Lower lobe of right lung (tissue), 2 donors: ENCODE measurements at regions not wholly inside any gene's neighbourhood (a gene's known extent, or its start where the extent isn't known, plus 50 kb on each side); places are given as distances from the start of the nearest gene placed in this dataset.
"Not testable (repeated sequence)": the region's sequence is repeated elsewhere in the genome, so short reads cannot be mapped to it uniquely, and the experiment has no call there.

Experiments
- ATAC-seq, 2 donors: fragments of 200-7000 bp; cut with Tn5 transposase; one replicate each; pipeline ENCODE4 v1.9.1; 2020 to 2022; ENCODE audit warnings: mild to moderate bottlenecking in 2 of 2, moderate library complexity in 2 of 2
- DNase-seq: peaks from one replicate; pipeline ENCODE4 v3.0.0-alpha.2; 2020
- H3K27ac ChIP-seq: fragments of 200-600 bp; one replicate; pipeline ENCODE4 v1.8.0; 2022
- H3K27me3 ChIP-seq: fragments of 200-600 bp; one replicate; pipeline ENCODE4 v1.8.0; 2022; ENCODE audit warnings: low read depth
- H3K36me3 ChIP-seq: fragments of 200-600 bp; one replicate; pipeline ENCODE4 v1.8.0; 2022; ENCODE audit warnings: mild to moderate bottlenecking
- H3K4me1 ChIP-seq: fragments of 200-600 bp; one replicate; pipeline ENCODE4 v1.8.0; 2022
- H3K4me3 ChIP-seq: fragments of 200-600 bp; one replicate; pipeline ENCODE4 v1.8.0; 2022; ENCODE audit warnings: mild to moderate bottlenecking
- H3K9me3 ChIP-seq: fragments of 200-600 bp; one replicate; pipeline ENCODE4 v1.8.0; 2022
- intact Hi-C: fragments of 100-400 bp; cut with DNase I; formaldehyde crosslinking; loops from one replicate; pipeline ENCODE4 v1.11.0; 2022
- TF ChIP-seq, protein P1 (sequence below): fragments of 200-600 bp; IDR thresholded peaks from one replicate; pipeline ENCODE4 v1.8.0; 2022; ENCODE audit warnings: antibody characterized with exemption, mild to moderate bottlenecking
- donor health status: DM: no; HTN: yes; CAD: no; lungs with severe emphysema.

- H3K4me1 ChIP-seq = no peaks in the 10 kb centered on the region
- no peak for ATAC-seq
- no peaks in the 10 kb centered on the region for H3K9me3 ChIP-seq
- no peaks in the 10 kb centered on the region for H3K27me3 ChIP-seq
- TF ChIP-seq, protein P1, sequence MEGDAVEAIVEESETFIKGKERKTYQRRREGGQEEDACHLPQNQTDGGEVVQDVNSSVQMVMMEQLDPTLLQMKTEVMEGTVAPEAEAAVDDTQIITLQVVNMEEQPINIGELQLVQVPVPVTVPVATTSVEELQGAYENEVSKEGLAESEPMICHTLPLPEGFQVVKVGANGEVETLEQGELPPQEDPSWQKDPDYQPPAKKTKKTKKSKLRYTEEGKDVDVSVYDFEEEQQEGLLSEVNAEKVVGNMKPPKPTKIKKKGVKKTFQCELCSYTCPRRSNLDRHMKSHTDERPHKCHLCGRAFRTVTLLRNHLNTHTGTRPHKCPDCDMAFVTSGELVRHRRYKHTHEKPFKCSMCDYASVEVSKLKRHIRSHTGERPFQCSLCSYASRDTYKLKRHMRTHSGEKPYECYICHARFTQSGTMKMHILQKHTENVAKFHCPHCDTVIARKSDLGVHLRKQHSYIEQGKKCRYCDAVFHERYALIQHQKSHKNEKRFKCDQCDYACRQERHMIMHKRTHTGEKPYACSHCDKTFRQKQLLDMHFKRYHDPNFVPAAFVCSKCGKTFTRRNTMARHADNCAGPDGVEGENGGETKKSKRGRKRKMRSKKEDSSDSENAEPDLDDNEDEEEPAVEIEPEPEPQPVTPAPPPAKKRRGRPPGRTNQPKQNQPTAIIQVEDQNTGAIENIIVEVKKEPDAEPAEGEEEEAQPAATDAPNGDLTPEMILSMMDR = no peak
- no peaks in the 10 kb centered on the region for H3K36me3 ChIP-seq
- H3K27ac ChIP-seq = no peak overlapping the region
- no peak for DNase-seq
- intact Hi-C loops = no loop called here
- H3K4me3 ChIP-seq = no peak overlapping the region
These were observed 72.0 kb upstream of the RHOBTB1 start for GRCh38 chr10:61016007-61016406.

GRCh38 chr10:61010863-61011262 lies 66.9 kb upstream of the RHOBTB1 start:
- Histone ChIP-seq H3K27me3 (no peaks in the 10 kb centered on the region), H3K9me3 (no peaks in the 10 kb centered on the region), H3K4me3 (no peak overlapping the region), H3K4me1 (no peaks in the 10 kb centered on the region), H3K36me3 (no peaks in the 10 kb centered on the region), H3K27ac (no peak overlapping the region)
- ATAC-seq = no peak
- TF ChIP-seq, protein P1 = no peak
- no peak for DNase-seq
- intact Hi-C loops = no loop called here

DNA sequence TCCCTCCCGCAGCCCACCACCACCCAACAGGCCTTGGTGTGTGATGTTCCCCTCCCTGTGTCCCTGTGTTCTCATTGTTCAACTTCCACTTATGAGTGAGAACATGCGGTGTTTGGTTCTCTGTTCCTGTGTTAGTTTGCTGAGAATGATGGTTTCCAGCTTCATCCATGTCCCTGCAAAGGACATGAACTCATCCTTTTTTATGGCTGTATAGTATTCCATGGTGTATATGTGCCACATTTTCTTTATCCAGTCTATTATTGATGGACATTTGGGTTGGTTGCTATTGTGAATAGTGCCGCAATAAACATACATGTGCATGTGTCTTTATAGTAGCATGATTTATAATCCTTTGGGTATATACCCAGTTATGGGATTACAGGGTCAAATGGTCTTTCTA lies 59.1 kb upstream of the RHOBTB1 start:
- H3K9me3 ChIP-seq, DNase-seq, intact Hi-C loops, ATAC-seq, H3K27ac ChIP-seq, H3K4me1 ChIP-seq, H3K4me3 ChIP-seq, H3K36me3 ChIP-seq: not testable (repeated sequence)
- H3K27me3 ChIP-seq = peaks cover 29% of the 10 kb centered on the region

DNA sequence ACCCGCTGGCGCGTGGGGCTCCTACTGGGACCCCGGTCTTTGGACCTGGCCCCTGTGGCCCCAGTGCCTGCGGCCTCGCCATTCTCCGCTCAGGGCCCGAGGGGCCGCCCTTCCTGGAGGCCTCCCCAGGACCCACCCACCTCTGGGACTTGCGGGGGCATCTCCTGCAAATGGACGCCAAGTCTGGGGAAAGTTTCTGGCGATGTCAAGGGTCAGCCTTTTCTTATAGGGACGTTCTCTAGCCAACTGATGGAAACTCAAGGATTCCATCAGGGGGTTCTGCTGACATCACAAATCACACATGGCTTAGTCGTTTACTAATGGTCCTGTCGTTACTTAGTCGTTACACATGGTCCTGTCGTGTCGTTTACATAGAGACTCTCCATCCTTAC lies 57.7 kb upstream of the RHOBTB1 start:
- DNase-seq = no peak
- TF ChIP-seq, protein P1 = no peak
- Histone ChIP-seq H3K27ac (no peak overlapping the region), H3K4me3 (peak overlapping the region; percentile 42), H3K9me3 (no peaks in the 10 kb centered on the region), H3K4me1 (no peaks in the 10 kb centered on the region), H3K36me3 (no peaks in the 10 kb centered on the region), H3K27me3 (peaks cover 29% of the 10 kb centered on the region)
- intact Hi-C loops = no loop called here
- ATAC-seq = no peak

- intact Hi-C loops = no loop called here
- Histone ChIP-seq H3K4me1 (no peaks in the 10 kb centered on the region), H3K4me3 (peak overlapping the region; percentile 42), H3K27me3 (peaks cover 29% of the 10 kb centered on the region), H3K36me3 (no peaks in the 10 kb centered on the region), H3K9me3 (no peaks in the 10 kb centered on the region), H3K27ac (no peak overlapping the region)
- peak; percentile 44 for DNase-seq
- peak; percentile 73 to 80 for ATAC-seq
- TF ChIP-seq, protein P1 = no peak
These were observed 57.1 kb upstream of the RHOBTB1 start for GRCh38 chr10:61000769-61001730.

DNA sequence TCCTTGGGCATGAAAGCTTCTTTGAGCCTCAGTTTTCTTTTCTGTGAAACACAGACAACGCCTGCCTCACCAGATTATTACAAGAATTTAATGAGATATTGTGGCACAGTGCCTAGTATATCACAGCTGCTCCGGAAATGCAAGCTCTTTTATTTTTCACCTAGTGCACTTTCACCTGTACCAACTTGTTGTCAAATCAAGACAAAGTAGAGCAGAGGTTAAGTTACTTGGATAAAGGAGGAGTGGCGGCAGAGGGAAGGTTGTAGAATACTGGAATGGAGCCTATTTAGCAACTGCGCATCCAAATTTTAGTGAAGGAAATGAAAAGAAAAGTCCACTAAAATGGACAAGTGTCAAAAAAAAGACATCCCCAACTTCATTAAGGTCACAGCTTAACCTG lies 54.9 kb upstream of the RHOBTB1 start:
- Histone ChIP-seq H3K36me3 (no peaks in the 10 kb centered on the region), H3K4me1 (no peaks in the 10 kb centered on the region), H3K27ac (no peak overlapping the region), H3K4me3 (no peak overlapping the region), H3K9me3 (no peaks in the 10 kb centered on the region), H3K27me3 (peaks cover 29% of the 10 kb centered on the region)
- ATAC-seq (no peak), DNase-seq (no peak)
- TF ChIP-seq, protein P1 = no peak
- intact Hi-C loops = no loop called here
